ENCODE measurements at regions not wholly inside any gene's neighbourhood (a gene's known extent, or its start where the extent isn't known, plus 50 kb on each side); places are given as distances from the start of the nearest gene placed in this dataset.

DNA sequence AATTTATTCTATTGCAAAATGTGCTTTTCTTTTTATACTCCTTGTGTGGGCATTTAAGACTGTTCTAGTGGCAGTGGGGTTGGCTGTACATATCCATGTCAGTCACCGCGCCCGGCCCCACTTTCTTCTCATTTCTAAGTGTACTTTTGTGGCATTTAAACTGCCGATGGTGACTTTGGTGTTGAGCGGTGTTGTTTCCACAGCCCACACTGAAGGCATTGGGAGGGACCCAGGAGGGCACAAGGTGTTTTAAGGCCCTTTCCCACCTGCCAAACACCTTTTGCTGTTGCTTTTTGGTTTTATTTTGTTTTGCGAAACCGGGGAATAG lies 369.7 kb downstream of the MTX2 start:
- H3K9me3 ChIP-seq (ENCODE audit: control insufficient read depth, insufficient read depth, low read length) = no peaks in the 10 kb centered on the region
- H3K4me1 ChIP-seq (ENCODE audit: control insufficient read depth, insufficient read depth, low read length) = peaks cover 7% of the 10 kb centered on the region
- no peak for ATAC-seq
- H3K4me3 ChIP-seq (ENCODE audit: low read length) = no peak overlapping the region
- WGBS (ENCODE audit: insufficient coverage) = 73% methylated on average over 7 of the region's 7 CpGs
- H3K27me3 Mint-ChIP-seq (ENCODE audit: low read depth in 2 of 2) = peaks cover 39 to 76% of the 10 kb centered on the region in 2 donors
- H3K4me3 Mint-ChIP-seq = no peak overlapping the region
- peaks cover 5 to 12% of the 10 kb centered on the region in 2 donors for H3K4me1 Mint-ChIP-seq
- no peak overlapping the region for H3K27ac ChIP-seq (ENCODE audit: low read length)
- no peaks in the 10 kb centered on the region for H3K36me3 ChIP-seq (ENCODE audit: control insufficient read depth, insufficient read depth, low read length)
- H3K27me3 ChIP-seq (ENCODE audit: control insufficient read depth, insufficient read depth, low read length) = peaks cover 44% of the 10 kb centered on the region
- no peak overlapping the region for H3K27ac Mint-ChIP-seq
- TF ChIP-seq, protein P1, sequence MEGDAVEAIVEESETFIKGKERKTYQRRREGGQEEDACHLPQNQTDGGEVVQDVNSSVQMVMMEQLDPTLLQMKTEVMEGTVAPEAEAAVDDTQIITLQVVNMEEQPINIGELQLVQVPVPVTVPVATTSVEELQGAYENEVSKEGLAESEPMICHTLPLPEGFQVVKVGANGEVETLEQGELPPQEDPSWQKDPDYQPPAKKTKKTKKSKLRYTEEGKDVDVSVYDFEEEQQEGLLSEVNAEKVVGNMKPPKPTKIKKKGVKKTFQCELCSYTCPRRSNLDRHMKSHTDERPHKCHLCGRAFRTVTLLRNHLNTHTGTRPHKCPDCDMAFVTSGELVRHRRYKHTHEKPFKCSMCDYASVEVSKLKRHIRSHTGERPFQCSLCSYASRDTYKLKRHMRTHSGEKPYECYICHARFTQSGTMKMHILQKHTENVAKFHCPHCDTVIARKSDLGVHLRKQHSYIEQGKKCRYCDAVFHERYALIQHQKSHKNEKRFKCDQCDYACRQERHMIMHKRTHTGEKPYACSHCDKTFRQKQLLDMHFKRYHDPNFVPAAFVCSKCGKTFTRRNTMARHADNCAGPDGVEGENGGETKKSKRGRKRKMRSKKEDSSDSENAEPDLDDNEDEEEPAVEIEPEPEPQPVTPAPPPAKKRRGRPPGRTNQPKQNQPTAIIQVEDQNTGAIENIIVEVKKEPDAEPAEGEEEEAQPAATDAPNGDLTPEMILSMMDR (IDR thresholded peaks at IDR 0.05) = no peak
- no peaks in the 10 kb centered on the region for H3K36me3 Mint-ChIP-seq
- intact Hi-C loops (cut with micrococcal nuclease) = loop anchor here (5.0 kb wide), 1 partner anchor 512 kb away; the partner anchor contains the start of gene HOXD8
- DNase-seq = no peak
- no peaks in the 10 kb centered on the region for H3K9me3 Mint-ChIP-seq

DNA sequence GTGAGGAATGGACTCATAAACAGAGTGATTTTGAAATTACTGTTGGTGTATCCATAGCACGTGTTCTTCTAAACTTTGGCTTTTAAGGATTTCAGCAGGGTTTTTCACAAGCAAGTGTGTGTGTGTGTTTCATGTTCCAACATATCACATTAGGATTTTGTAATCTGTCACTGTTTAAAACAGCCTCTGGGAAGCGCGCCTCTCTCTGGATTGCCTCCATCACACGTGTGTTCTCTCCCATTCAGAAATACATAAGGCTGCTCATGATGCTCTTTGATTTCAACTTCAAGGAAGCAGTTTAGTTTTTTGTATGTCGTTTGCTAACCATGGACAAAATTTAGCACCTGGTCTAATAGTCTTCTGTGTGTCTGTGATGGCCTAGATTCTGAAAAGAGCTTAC lies 370.4 kb downstream of the MTX2 start:
- no peak overlapping the region for H3K27ac Mint-ChIP-seq
- no peaks in the 10 kb centered on the region for H3K36me3 Mint-ChIP-seq
- H3K4me3 Mint-ChIP-seq = no peak overlapping the region
- Histone ChIP-seq H3K36me3 (ENCODE audit: control insufficient read depth, insufficient read depth, low read length) (no peaks in the 10 kb centered on the region), H3K4me1 (ENCODE audit: control insufficient read depth, insufficient read depth, low read length) (peaks cover 7% of the 10 kb centered on the region), H3K9me3 (ENCODE audit: control insufficient read depth, insufficient read depth, low read length) (no peaks in the 10 kb centered on the region), H3K27me3 (ENCODE audit: control insufficient read depth, insufficient read depth, low read length) (peaks cover 42% of the 10 kb centered on the region), H3K27ac (ENCODE audit: low read length) (no peak overlapping the region), H3K4me3 (ENCODE audit: low read length) (no peak overlapping the region)
- intact Hi-C loops (cut with micrococcal nuclease) = loop anchor here (5.0 kb wide), 2 partner anchors 373 to 512 kb away; partner anchors contain the start of gene HOXD8
- no peak for ATAC-seq
- no peak for DNase-seq
- H3K27me3 Mint-ChIP-seq (ENCODE audit: low read depth in 2 of 2) = peaks cover 45 to 80% of the 10 kb centered on the region in 2 donors
- 50% methylated on average over 5 of the region's 5 CpGs for WGBS (ENCODE audit: insufficient coverage)
- no peaks in the 10 kb centered on the region for H3K9me3 Mint-ChIP-seq
- TF ChIP-seq, protein P1 (IDR thresholded peaks at IDR 0.05) = no peak
- H3K4me1 Mint-ChIP-seq = peaks cover 5 to 12% of the 10 kb centered on the region in 2 donors

DNA sequence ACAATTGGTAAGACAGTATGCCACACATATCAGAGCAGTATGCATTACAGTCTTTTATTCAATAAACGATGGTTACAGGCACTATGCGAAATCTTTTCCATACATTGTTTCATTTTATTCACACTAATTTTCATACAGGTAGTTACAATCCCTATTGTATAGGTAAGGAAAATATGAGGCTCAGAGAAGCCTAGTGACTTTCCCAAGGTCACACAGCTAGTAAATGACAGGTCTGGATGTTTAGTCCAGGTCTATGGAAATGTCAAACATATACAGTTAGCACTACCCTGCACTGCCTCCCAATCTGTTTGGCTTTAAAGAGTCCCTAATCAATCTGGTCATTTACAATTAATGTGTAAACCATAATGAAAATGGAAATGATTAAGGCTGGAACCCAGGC lies 372.2 kb downstream of the MTX2 start:
- TF ChIP-seq, protein P1 (IDR thresholded peaks at IDR 0.05) = no peak
- H3K36me3 Mint-ChIP-seq = no peaks in the 10 kb centered on the region
- no peak overlapping the region for H3K4me3 Mint-ChIP-seq
- peaks cover 54 to 90% of the 10 kb centered on the region in 2 donors for H3K27me3 Mint-ChIP-seq (ENCODE audit: low read depth in 2 of 2)
- no peak overlapping the region for H3K27ac Mint-ChIP-seq
- DNase-seq (no peak), ATAC-seq (no peak)
- peaks cover 5 to 12% of the 10 kb centered on the region in 2 donors for H3K4me1 Mint-ChIP-seq
- no CpG with 5 or more reads among the region's 2 CpGs for WGBS (ENCODE audit: insufficient coverage)
- Histone ChIP-seq H3K4me3 (ENCODE audit: low read length) (no peak overlapping the region), H3K4me1 (ENCODE audit: control insufficient read depth, insufficient read depth, low read length) (peaks cover 7% of the 10 kb centered on the region), H3K9me3 (ENCODE audit: control insufficient read depth, insufficient read depth, low read length) (no peaks in the 10 kb centered on the region), H3K36me3 (ENCODE audit: control insufficient read depth, insufficient read depth, low read length) (no peaks in the 10 kb centered on the region), H3K27me3 (ENCODE audit: control insufficient read depth, insufficient read depth, low read length) (peaks cover 32% of the 10 kb centered on the region), H3K27ac (ENCODE audit: low read length) (no peak overlapping the region)
- intact Hi-C loops (cut with micrococcal nuclease) = loop anchor here (5.0 kb wide), 1 partner anchor 371 kb away; no protein-coding TSS in a partner anchor
- no peaks in the 10 kb centered on the region for H3K9me3 Mint-ChIP-seq

DNA sequence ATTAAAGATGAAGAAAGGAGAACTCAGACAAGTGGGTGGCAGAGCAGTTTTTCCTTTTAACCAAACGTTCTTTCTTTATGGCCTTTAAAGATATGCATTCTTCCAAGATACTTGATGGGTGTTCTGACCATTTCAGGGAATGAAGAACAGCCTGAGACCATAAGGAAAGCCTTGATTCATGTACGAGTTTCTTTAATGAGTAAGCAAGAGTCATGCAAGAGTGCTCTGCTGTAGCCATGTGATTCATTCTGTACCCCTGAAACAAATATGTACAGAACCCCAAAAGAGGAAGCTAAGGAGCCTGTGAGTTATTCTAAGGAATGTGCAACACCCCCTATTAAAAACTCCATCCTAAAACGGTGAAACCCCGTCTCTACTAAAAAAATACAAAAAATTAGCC lies 372.8 kb downstream of the MTX2 start:
- H3K9me3 ChIP-seq (ENCODE audit: control insufficient read depth, insufficient read depth, low read length) = no peaks in the 10 kb centered on the region
- 31% methylated on average over 2 of the region's 4 CpGs for WGBS (ENCODE audit: insufficient coverage)
- TF ChIP-seq, protein P1 (IDR thresholded peaks at IDR 0.05) = no peak
- Mint-ChIP-seq H3K36me3 (no peaks in the 10 kb centered on the region), H3K27ac (no peak overlapping the region), H3K9me3 (no peaks in the 10 kb centered on the region), H3K4me3 (no peak overlapping the region), H3K27me3 (ENCODE audit: low read depth in 2 of 2) (peaks cover 55 to 94% of the 10 kb centered on the region in 2 donors), H3K4me1 (peaks cover 3 to 10% of the 10 kb centered on the region in 2 donors)
- intact Hi-C loops (cut with micrococcal nuclease) = loop anchor here (5.0 kb wide), 1 partner anchor 370 kb away; no protein-coding TSS in a partner anchor
- peaks cover 29% of the 10 kb centered on the region for H3K27me3 ChIP-seq (ENCODE audit: control insufficient read depth, insufficient read depth, low read length)
- peaks cover 7% of the 10 kb centered on the region for H3K4me1 ChIP-seq (ENCODE audit: control insufficient read depth, insufficient read depth, low read length)
- H3K36me3 ChIP-seq (ENCODE audit: control insufficient read depth, insufficient read depth, low read length) = no peaks in the 10 kb centered on the region
- H3K27ac ChIP-seq (ENCODE audit: low read length) = no peak overlapping the region
- ATAC-seq (no peak), DNase-seq (no peak)
- H3K4me3 ChIP-seq (ENCODE audit: low read length) = no peak overlapping the region

Data from natural killer cell (primary cell).